ENCODE measurements at regions not wholly inside any gene's neighbourhood (a gene's known extent, or its start where the extent isn't known, plus 50 kb on each side); places are given as distances from the start of the nearest gene placed in this dataset.

GRCh38 chr11:90890347-90890746, 667.5 kb upstream of the CHORDC1 start:
- TF ChIP-seq, protein P1, sequence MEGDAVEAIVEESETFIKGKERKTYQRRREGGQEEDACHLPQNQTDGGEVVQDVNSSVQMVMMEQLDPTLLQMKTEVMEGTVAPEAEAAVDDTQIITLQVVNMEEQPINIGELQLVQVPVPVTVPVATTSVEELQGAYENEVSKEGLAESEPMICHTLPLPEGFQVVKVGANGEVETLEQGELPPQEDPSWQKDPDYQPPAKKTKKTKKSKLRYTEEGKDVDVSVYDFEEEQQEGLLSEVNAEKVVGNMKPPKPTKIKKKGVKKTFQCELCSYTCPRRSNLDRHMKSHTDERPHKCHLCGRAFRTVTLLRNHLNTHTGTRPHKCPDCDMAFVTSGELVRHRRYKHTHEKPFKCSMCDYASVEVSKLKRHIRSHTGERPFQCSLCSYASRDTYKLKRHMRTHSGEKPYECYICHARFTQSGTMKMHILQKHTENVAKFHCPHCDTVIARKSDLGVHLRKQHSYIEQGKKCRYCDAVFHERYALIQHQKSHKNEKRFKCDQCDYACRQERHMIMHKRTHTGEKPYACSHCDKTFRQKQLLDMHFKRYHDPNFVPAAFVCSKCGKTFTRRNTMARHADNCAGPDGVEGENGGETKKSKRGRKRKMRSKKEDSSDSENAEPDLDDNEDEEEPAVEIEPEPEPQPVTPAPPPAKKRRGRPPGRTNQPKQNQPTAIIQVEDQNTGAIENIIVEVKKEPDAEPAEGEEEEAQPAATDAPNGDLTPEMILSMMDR (IDR thresholded peaks at IDR 0.05) = no peak
- TF ChIP-seq, protein P2, sequence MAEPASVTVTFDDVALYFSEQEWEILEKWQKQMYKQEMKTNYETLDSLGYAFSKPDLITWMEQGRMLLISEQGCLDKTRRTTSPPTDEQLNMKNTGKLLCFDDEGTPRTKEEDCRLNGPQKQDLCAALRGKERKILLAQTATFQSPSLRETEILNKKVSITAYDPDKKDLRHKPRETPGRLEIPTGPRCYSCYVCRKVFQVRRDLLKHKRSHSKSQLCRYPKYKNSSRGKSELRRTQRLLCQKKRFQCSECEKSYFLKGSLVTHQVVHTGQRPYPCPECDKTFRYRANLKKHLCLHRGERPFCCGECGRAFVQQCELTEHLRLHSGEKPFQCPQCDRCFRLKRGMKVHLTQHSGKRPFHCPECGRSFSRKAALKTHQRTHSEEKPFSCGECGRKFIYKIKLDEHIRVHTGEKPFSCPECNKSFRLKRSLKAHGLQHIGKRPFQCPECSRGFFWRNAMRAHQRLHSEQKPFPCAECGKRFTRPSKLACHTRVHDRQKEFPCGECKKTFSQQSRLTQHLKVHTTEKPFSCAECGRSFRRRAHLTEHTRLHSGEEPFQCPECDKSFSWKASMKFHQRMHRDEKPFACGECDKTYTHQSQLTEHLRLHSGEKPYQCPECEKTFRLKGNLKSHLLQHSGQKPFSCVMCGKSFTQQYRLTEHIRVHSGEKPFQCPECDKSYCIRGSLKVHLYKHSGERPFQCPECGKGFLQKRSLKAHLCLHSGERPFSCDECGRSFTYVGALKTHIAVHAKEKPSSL (CRISPR knock-in tag; conservative IDR thresholded peaks at IDR 0.05) = no peak
- TF ChIP-seq ETV6 (CRISPR knock-in tag; IDR thresholded peaks at IDR 0.05) (no peak), NFATC4 (CRISPR knock-in tag; IDR thresholded peaks at IDR 0.05) (no peak), TEAD4 (CRISPR knock-in tag; IDR thresholded peaks at IDR 0.05) (no peak), FOXP1 (CRISPR knock-in tag; IDR thresholded peaks at IDR 0.05; ENCODE audit: borderline replicate concordance) (no peak)
- TF ChIP-seq, protein P3, sequence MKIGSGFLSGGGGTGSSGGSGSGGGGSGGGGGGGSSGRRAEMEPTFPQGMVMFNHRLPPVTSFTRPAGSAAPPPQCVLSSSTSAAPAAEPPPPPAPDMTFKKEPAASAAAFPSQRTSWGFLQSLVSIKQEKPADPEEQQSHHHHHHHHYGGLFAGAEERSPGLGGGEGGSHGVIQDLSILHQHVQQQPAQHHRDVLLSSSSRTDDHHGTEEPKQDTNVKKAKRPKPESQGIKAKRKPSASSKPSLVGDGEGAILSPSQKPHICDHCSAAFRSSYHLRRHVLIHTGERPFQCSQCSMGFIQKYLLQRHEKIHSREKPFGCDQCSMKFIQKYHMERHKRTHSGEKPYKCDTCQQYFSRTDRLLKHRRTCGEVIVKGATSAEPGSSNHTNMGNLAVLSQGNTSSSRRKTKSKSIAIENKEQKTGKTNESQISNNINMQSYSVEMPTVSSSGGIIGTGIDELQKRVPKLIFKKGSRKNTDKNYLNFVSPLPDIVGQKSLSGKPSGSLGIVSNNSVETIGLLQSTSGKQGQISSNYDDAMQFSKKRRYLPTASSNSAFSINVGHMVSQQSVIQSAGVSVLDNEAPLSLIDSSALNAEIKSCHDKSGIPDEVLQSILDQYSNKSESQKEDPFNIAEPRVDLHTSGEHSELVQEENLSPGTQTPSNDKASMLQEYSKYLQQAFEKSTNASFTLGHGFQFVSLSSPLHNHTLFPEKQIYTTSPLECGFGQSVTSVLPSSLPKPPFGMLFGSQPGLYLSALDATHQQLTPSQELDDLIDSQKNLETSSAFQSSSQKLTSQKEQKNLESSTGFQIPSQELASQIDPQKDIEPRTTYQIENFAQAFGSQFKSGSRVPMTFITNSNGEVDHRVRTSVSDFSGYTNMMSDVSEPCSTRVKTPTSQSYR (CRISPR knock-in tag; IDR thresholded peaks at IDR 0.05) = no peak
